Myocyte (in vitro differentiated cells): ENCODE measurements at regions not wholly inside any gene's neighbourhood (a gene's known extent, or its start where the extent isn't known, plus 50 kb on each side); places are given as distances from the start of the nearest gene placed in this dataset.
A peak's percentile ranks its signal among the peaks of the same experiment; 100 is the strongest.

Experiments
- DNase-seq: peaks from one replicate; pipeline ENCODE4 v3.0.0-alpha.2; 2012; ENCODE audit warnings: low read depth

DNA sequence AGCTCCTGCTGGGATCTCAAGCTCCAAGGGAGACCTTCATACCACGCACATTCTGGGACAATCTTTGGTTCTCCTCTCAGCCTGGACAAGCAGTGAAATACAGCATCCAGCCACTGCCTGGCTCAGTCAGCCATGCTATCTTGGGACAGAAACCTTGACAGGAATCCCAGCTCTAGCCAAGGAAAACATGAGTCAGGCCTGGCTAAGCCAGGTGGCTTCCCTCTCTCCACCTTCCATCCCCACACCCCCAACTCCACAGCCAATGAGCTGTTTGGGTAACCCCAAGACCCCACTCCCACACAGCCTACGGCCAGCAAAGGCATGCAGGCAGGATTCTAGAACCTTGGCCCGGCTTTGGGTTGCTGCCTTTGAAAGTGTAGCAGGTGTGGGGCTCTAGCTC, 64.9 kb downstream of the MCFD2 start:
- DNase-seq = peak; percentile 83

- no peak for DNase-seq
These were observed 65.7 kb downstream of the MCFD2 start for GRCh38 chr2:46849721-46850556.

DNA sequence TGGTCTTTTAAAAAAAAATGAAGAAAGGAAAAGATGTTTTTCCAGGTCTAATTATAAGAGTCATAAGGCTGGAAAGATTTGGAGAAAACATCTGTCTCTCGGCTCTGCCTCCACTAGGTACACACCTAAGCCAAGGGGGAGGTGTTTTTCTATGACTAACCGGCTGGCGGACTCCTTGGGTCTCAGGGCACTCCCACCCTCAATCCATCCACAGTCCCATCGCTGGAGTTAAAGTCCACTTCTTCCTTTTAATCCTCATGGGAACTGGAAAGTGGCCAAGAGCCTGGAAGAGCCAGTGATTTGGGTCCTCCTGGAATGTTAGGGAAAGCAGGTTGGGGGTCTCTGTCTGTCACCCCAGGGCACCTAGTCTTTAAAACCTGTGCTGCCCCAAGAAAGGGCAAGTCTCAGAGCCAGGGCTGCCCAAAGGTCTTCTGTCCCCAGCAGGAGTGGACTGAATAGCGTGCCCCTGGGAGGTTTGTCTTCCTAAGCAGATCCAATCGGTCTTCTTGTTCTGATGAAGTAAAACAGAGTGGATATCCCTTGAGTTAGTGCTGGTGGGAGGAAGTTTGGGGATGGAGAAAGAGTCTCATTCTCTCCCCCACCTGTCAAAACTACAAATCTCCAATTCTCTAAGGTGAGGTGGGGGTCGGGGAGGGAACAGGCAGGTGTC, 66.4 kb downstream of the MCFD2 start:
- no peak for DNase-seq

DNA sequence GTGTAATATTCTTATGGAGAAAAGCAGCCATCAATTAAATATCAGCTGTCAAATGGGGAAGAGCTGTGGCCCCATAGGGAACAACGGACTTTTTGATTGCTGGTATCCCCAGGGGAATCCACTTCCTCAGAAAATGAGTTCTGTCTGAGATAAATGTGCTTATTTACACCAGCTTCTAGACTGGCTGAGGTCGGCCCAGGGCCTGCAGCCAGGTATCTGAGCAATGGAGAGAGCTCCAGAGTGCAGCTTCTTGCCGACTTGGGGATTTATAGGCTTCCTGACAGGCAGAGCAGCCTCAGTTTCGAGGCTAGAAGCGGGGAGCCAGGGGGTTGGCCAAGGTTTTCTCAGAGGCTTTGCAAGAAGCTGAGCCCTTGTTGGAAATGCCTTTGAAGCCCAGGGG, 67.2 kb downstream of the MCFD2 start:
- no peak for DNase-seq

- DNase-seq = no peak
These were observed 67.7 kb downstream of the MCFD2 start for GRCh38 chr2:46847726-46848412.

- no peak for DNase-seq
These were observed 68.4 kb downstream of the MCFD2 start for GRCh38 chr2:46847185-46847710.

DNA sequence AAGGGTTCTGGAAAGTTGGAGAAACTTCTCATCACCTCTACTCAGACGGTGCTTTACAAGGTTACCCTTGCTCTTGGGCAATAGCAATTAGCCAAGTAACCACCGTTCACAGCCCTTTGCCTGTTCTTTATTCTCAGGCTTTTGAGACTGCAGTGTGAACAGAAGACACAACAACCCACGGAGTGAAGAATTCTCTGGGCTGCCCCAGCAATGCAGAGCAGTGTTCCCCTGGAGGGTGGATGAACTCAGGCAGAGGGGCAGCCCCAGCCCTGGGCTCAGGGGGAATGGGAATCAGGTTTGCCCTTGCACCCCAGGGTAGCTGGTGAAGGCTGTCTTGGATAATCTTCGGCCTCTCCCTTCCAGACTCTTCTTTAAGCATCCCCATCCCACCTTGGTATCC, 69.1 kb downstream of the MCFD2 start:
- DNase-seq = no peak

GRCh38 chr2:46845542-46846486, 69.8 kb downstream of the MCFD2 start:
- no peak for DNase-seq

GRCh38 chr2:46844443-46844842, 71.2 kb downstream of the MCFD2 start:
- no peak for DNase-seq

GRCh38 chr2:46844034-46844433, 71.6 kb downstream of the MCFD2 start:
- no peak for DNase-seq

- DNase-seq = no peak
These were observed 72.3 kb downstream of the MCFD2 start for GRCh38 chr2:46843316-46843715.

DNA sequence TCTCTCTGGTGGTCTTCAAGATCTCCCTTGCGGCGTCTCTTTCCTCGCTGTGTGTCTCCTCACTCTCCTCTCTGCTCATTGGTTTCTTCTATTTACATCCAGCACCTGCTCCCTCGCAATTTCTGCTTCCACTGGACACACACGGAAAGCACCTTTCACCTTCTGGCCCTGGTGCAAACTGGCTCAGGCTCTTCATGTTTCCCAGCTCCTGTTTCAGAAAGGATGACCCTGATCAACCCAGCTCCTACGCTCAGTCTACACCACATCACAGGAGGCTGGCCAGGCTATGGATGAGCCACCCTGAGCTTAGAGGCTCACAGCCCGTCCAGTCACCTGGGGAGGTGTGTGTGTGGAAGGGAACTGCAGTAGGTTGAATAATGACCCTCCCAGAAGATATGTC, 72.7 kb downstream of the MCFD2 start:
- no peak for DNase-seq

- DNase-seq = no peak
These were observed 74.0 kb downstream of the MCFD2 start for GRCh38 chr2:46841621-46842020.

DNA sequence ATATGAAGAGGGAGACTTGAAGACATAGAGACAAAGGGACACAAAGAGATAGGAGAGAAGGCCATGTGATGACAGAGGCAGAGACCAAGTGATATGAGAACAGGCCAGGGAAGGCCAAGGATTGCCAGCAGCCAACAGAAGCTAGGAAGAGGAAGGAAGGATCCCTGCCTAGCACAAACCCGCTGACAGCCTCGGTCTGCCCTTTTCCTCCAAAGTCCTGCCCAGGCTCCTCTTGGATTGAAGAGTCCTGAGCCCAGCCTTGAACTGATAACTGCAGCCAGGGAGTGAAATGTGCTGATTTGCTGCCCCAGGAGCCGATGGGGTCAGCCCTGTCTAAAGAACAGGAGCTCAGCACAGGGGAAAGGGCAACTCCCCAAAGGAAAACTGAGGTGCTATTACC, 76.6 kb downstream of the MCFD2 start:
- no peak for DNase-seq

DNA sequence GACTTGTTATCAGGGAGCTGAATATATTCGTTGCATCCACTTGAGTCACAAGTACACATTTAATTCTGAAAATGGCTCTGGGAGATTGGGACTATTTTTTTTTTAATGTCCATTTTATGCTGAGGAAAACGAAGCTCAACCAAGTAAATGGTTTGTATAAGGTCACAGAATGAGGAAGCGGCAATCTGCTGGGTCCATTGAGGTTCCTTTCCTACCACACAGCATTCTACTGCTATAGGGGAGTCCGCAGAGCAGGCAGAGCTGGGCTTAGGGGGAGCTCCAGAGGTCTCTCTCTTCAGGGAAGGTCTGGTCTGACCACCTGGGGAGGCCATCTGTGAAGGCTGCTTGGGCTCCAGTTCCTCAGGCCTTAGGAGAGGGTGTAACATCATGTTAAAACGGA, 77.9 kb downstream of the MCFD2 start:
- DNase-seq = no peak

- DNase-seq = no peak
These were observed 78.5 kb downstream of the MCFD2 start for GRCh38 chr2:46837112-46837454.

DNA sequence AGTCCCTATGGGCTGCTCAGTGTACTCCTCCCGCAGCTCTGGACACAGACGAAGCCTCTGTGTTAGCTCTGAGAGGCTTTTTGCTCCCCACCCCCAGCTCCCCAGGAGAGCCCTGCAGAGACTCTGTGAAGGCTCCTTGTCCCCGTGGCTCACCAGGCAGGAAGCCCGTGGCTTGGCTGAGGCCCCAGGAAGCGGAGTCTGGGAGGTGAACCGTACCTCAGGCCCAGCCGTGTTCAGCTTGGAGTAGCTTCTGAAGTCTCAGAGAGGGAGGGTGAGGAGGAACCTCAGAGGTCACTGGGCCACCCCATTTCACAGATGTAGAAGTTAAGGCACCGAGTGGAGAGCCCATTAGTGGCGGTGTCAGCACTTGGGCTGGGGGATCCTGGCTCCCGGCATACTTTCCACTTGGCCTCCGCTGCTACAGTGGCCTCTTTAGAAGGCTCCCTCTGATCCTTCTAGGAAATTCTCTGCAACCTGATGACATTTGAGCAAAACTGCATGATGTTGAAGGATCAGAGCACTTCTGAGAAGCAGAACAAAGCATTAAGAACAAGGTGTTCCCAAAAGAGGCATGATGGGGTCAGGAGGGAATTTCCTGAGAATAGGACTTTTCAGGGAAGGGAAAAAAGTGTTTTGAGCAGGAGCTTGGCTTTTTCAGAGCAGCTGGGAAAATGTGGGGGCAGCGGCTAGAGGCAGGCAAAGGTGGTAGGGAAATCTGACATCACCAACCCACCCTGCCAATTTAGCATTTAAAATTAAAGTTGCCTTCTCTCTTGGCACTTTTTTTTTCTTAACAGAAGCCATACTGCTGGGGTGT, 79.1 kb downstream of the MCFD2 start:
- no peak for DNase-seq

- no peak for DNase-seq
These were observed 80.1 kb downstream of the MCFD2 start for GRCh38 chr2:46835520-46835919.

- DNase-seq = no peak
These were observed 83.1 kb downstream of the MCFD2 start for GRCh38 chr2:46832543-46832942.

GRCh38 chr2:46831869-46832265, 83.7 kb downstream of the MCFD2 start:
- no peak for DNase-seq
